A673 (cell line): ENCODE measurements at regions not wholly inside any gene's neighbourhood (a gene's known extent, or its start where the extent isn't known, plus 50 kb on each side); places are given as distances from the start of the nearest gene placed in this dataset.

Experiments
- BruUV-seq: library from RNA; stranded (reverse); fragments of 400-500 nt; replicated peaks from 2 replicates; lab custom pipeline; 2021; lab: Mats Ljungman, UMichigan
- CTCF ChIA-PET: fragments of 300-600 bp; sonication (Branson Sonifier 250); formaldehyde crosslinking; loops from one replicate; lab custom pipeline; 2022; ENCODE audit warnings: antibody characterized with exemption; lab: Charles Lee
- POLR2A ChIA-PET: fragments of 300-600 bp; sonication (Branson Sonifier 250); formaldehyde crosslinking; loops from one replicate; lab custom pipeline; 2022; ENCODE audit warnings: antibody characterized with exemption; ENCODE audit not compliant: low non-redundant PET; lab: Charles Lee
- DNase-seq: peaks from one replicate; pipeline ENCODE4 v3.0.0-alpha.2; 2015; ENCODE audit warnings: low spot score
- H3K27ac ChIP-seq: fragments of 200-600 bp; sonication (generic); 2 replicates; pipeline ENCODE4 v1.5.1; 2016; ENCODE audit warnings: mixed run types, low read depth, mild to moderate bottlenecking, mixed read lengths, antibody characterized with exemption, low read length; ENCODE audit not compliant: poor library complexity, severe bottlenecking
- H3K27me3 ChIP-seq: fragments of 200-600 bp; sonication (generic); replicated peaks from 2 replicates; pipeline ENCODE4 v1.6.1; 2017; ENCODE audit warnings: mixed run types, low read depth, mild to moderate bottlenecking, mixed read lengths, antibody characterized with exemption, low read length; ENCODE audit not compliant: insufficient read depth, poor library complexity
- H3K36me3 ChIP-seq: fragments of 200-600 bp; sonication (generic); 2 replicates; pipeline ENCODE4 v1.6.1; 2016; ENCODE audit warnings: mixed run types, mild to moderate bottlenecking, mixed read lengths, antibody characterized with exemption, low read length; ENCODE audit not compliant: insufficient read depth, poor library complexity, severe bottlenecking
- H3K4me1 ChIP-seq: fragments of 200-600 bp; sonication (generic); 2 replicates; pipeline ENCODE4 v1.6.1; 2017; ENCODE audit warnings: mixed run types, mild to moderate bottlenecking, mixed read lengths, antibody characterized with exemption, low read length; ENCODE audit not compliant: insufficient read depth, poor library complexity, severe bottlenecking
- H3K4me3 ChIP-seq: fragments of 200-600 bp; sonication (generic); 2 replicates; pipeline ENCODE4 v1.5.1; 2016; ENCODE audit warnings: low read depth, mixed run types, mild to moderate bottlenecking, mixed read lengths, low read length; ENCODE audit not compliant: poor library complexity, severe bottlenecking
- H3K9me3 ChIP-seq: fragments of 200-600 bp; sonication (generic); 2 replicates; pipeline ENCODE4 v1.6.1; 2016; ENCODE audit warnings: mixed run types, low read depth, mild to moderate bottlenecking, mixed read lengths, antibody characterized with exemption, low read length; ENCODE audit not compliant: poor library complexity, severe bottlenecking
- CTCF ChIP-seq: fragments of 300-800, 200-600 bp; sonication (generic); conservative IDR thresholded peaks from 2 replicates; pipeline ENCODE4 v1.5.1; 2017; ENCODE audit warnings: low read depth, mild to moderate bottlenecking, antibody characterized with exemption, low read length, moderate library complexity, mixed read lengths
- EZH2 ChIP-seq: fragments of 200-600 bp; sonication (generic); IDR thresholded peaks from 2 replicates; pipeline ENCODE4 v1.6.1; 2017; ENCODE audit warnings: borderline replicate concordance, low read depth, mild to moderate bottlenecking, mixed read lengths, antibody characterized with exemption, low read length; ENCODE audit not compliant: poor library complexity, severe bottlenecking
- intact Hi-C: fragments of 100-400 bp; cut with micrococcal nuclease; formaldehyde crosslinking; loops from one replicate; pipeline ENCODE4 v1.10.0; 2022; ENCODE audit not compliant: unreplicated experiment

- H3K27ac ChIP-seq: no peak overlapping the region
- intact Hi-C loops: no loop called here
- no peaks in the 10 kb centered on the region for H3K4me1 ChIP-seq
- H3K27me3 ChIP-seq: peaks cover 6% of the 10 kb centered on the region
- CTCF ChIA-PET: no interaction called here
- no peaks in the 10 kb centered on the region for H3K9me3 ChIP-seq
- POLR2A ChIA-PET: no interaction called here
- no peak overlapping the region for H3K4me3 ChIP-seq
- H3K36me3 ChIP-seq: no peaks in the 10 kb centered on the region
- BruUV-seq: no TSS peak
- no peak for DNase-seq
- no peak for TF ChIP-seq EZH2
- TF ChIP-seq CTCF: no peak
Measured at GRCh38 chrX:39157006-39157405, 355.7 kb downstream of the MID1IP1 start.

GRCh38 chrX:39157796-39158195 lies 356.5 kb downstream of the MID1IP1 start:
- TF ChIP-seq EZH2: no peak
- no peak for TF ChIP-seq CTCF
- ChIA-PET CTCF (no interaction called here), POLR2A (no interaction called here)
- no peaks in the 10 kb centered on the region for H3K4me1 ChIP-seq
- peaks cover 13% of the 10 kb centered on the region for H3K27me3 ChIP-seq
- no peak for DNase-seq
- BruUV-seq: no TSS peak
- H3K27ac ChIP-seq: no peak overlapping the region
- H3K9me3 ChIP-seq: no peaks in the 10 kb centered on the region
- no peak overlapping the region for H3K4me3 ChIP-seq
- H3K36me3 ChIP-seq: no peaks in the 10 kb centered on the region
- intact Hi-C loops: no loop called here

- peaks cover 24% of the 10 kb centered on the region for H3K27me3 ChIP-seq
- no peaks in the 10 kb centered on the region for H3K9me3 ChIP-seq
- DNase-seq: no peak
- no peaks in the 10 kb centered on the region for H3K4me1 ChIP-seq
- no peak overlapping the region for H3K27ac ChIP-seq
- H3K4me3 ChIP-seq: no peak overlapping the region
- no peak for TF ChIP-seq CTCF
- POLR2A ChIA-PET: interaction anchor here (0.6 kb wide), 1 partner anchor 55 kb away, joined by 3 read pairs; no protein-coding TSS in a partner anchor
- intact Hi-C loops: no loop called here
- BruUV-seq: no TSS peak
- CTCF ChIA-PET: no interaction called here
- H3K36me3 ChIP-seq: no peaks in the 10 kb centered on the region
Measured at GRCh38 chrX:39158801-39159657, 357.8 kb downstream of the MID1IP1 start.
